Neural progenitor cell (in vitro differentiated cells): ENCODE measurements at regions not wholly inside any gene's neighbourhood (a gene's known extent, or its start where the extent isn't known, plus 50 kb on each side); places are given as distances from the start of the nearest gene placed in this dataset.
A peak's percentile ranks its signal among the peaks of the same experiment; 100 is the strongest.

Source experiments
- DNase-seq: peaks from one replicate; pipeline ENCODE4 v3.0.0-alpha.2; 2016; ENCODE audit warnings: low spot score
- H2AFZ ChIP-seq: fragments of 200-600 bp; sonication (generic); replicated peaks from 2 replicates; pipeline ENCODE4 v1.6.1; 2016; ENCODE audit warnings: antibody characterized with exemption
- H3F3A ChIP-seq: fragments of 200-600 bp; sonication (generic); 2 replicates; pipeline ENCODE4 v1.6.1; 2016; ENCODE audit warnings: antibody characterized with exemption, low read depth
- H3K27ac ChIP-seq: fragments of 200-600 bp; sonication (generic); 2 replicates; pipeline ENCODE4 v1.5.1; 2016; ENCODE audit warnings: mild to moderate bottlenecking
- H3K27me3 ChIP-seq: fragments of 200-600 bp; sonication (generic); 2 replicates; pipeline ENCODE4 v1.6.1; 2016; ENCODE audit warnings: mild to moderate bottlenecking, moderate library complexity
- H3K36me3 ChIP-seq: fragments of 200-600 bp; sonication (generic); 2 replicates; pipeline ENCODE4 v1.5.1; 2016
- H3K4me1 ChIP-seq: fragments of 200-600 bp; sonication (generic); 2 replicates; pipeline ENCODE4 v1.6.1; 2016; ENCODE audit warnings: mixed run types
- H3K4me2 ChIP-seq: fragments of 200-600 bp; sonication (generic); 2 replicates; pipeline ENCODE4 v1.6.1; 2016
- H3K4me3 ChIP-seq: fragments of 200-600 bp; sonication (generic); 2 replicates; pipeline ENCODE4 v1.5.1; 2016
- H3K79me2 ChIP-seq: fragments of 200-600 bp; sonication (generic); 2 replicates; pipeline ENCODE4 v1.6.1; 2016; ENCODE audit warnings: low read depth
- H3K9ac ChIP-seq: fragments of 200-600 bp; sonication (generic); 2 replicates; pipeline ENCODE4 v1.6.1; 2016
- H3K9me3 ChIP-seq: fragments of 200-600 bp; sonication (generic); 2 replicates; pipeline ENCODE4 v1.5.1; 2016; ENCODE audit warnings: low read depth
- H4K20me1 ChIP-seq: fragments of 200-600 bp; sonication (generic); 2 replicates; pipeline ENCODE4 v1.6.1; 2016; ENCODE audit warnings: low read depth
- H3K27ac Mint-ChIP-seq: 3 replicates; pipeline ENCODE4 v1.8.0; 2021; ENCODE audit warnings: mixed read lengths
- H3K27me3 Mint-ChIP-seq: 2 replicates; pipeline ENCODE4 v1.8.0; 2022; ENCODE audit warnings: low read depth, mild to moderate bottlenecking, inconsistent platforms, moderate library complexity, mixed read lengths; ENCODE audit not compliant: insufficient read depth
- H3K36me3 Mint-ChIP-seq: 3 replicates; pipeline ENCODE4 v1.8.0; 2021; ENCODE audit warnings: mixed read lengths
- H3K4me1 Mint-ChIP-seq: 3 replicates; pipeline ENCODE4 v1.8.0; 2021; ENCODE audit warnings: mixed read lengths
- H3K4me3 Mint-ChIP-seq: 3 replicates; pipeline ENCODE4 v1.8.0; 2021; ENCODE audit warnings: mild to moderate bottlenecking, moderate library complexity, mixed read lengths
- H3K9me3 Mint-ChIP-seq: 3 replicates; pipeline ENCODE4 v1.8.0; 2020; ENCODE audit warnings: mixed read lengths
- EZH2 ChIP-seq: fragments of 200-600 bp; sonication (generic); IDR thresholded peaks from 2 replicates; pipeline ENCODE4 v1.6.1; 2017; ENCODE audit warnings: antibody characterized with exemption, mild to moderate bottlenecking, moderate library complexity
- EZH2phosphoT487 ChIP-seq: fragments of 200-600 bp; sonication (generic); IDR thresholded peaks from 2 replicates; pipeline ENCODE4 v1.6.1; 2017; ENCODE audit warnings: antibody characterized with exemption
- TF ChIP-seq, protein P1 (sequence below): fragments of 200-600 bp; sonication (generic); IDR thresholded peaks from 2 replicates; pipeline ENCODE4 v1.5.1; 2017; ENCODE audit warnings: antibody characterized with exemption, mild to moderate bottlenecking

DNA sequence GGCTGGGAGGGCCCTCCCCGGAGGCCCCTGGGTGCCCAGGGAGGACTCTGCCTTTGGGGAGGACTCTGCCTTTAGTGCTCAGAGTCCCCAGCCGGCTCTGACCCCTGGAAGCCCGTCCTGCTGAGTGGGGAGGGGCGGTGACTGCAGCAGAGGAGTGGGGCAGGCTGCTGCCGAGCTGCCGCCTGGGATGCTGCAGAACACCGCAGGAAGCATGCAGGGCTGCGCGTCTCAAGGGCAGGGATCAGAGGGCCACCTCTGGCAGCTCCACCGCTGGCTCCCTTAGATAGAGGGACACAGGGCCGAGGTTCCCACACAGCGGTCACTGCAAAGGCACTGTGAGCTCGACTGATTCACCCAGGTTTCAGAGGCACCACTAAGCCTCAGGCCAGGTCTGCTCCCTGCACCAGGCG is 82.2 kb upstream of the GATA5 start:
- H3K4me3 ChIP-seq: no peak overlapping the region
- H3K4me2 ChIP-seq: no peak overlapping the region
- peak overlapping the region; percentile 83 for H3K27ac Mint-ChIP-seq
- H3K4me1 Mint-ChIP-seq: peaks cover 33% of the 10 kb centered on the region
- no peak overlapping the region for H3K4me3 Mint-ChIP-seq
- peaks cover 14% of the 10 kb centered on the region for H3K27me3 ChIP-seq
- peaks cover 3% of the 10 kb centered on the region for H3K4me1 ChIP-seq
- H3K36me3 ChIP-seq: no peaks in the 10 kb centered on the region
- no peak for DNase-seq
- H3K79me2 ChIP-seq: no peaks in the 10 kb centered on the region
- H3K36me3 Mint-ChIP-seq: no peaks in the 10 kb centered on the region
- no peak overlapping the region for H3K9ac ChIP-seq
- H4K20me1 ChIP-seq: no peaks in the 10 kb centered on the region
- no peaks in the 10 kb centered on the region for H3K9me3 Mint-ChIP-seq
- H3F3A ChIP-seq: no peaks in the 10 kb centered on the region
- no peaks in the 10 kb centered on the region for H3K9me3 ChIP-seq
- H2AFZ ChIP-seq: no peak overlapping the region
- no peak overlapping the region for H3K27ac ChIP-seq
- TF ChIP-seq, protein P1, sequence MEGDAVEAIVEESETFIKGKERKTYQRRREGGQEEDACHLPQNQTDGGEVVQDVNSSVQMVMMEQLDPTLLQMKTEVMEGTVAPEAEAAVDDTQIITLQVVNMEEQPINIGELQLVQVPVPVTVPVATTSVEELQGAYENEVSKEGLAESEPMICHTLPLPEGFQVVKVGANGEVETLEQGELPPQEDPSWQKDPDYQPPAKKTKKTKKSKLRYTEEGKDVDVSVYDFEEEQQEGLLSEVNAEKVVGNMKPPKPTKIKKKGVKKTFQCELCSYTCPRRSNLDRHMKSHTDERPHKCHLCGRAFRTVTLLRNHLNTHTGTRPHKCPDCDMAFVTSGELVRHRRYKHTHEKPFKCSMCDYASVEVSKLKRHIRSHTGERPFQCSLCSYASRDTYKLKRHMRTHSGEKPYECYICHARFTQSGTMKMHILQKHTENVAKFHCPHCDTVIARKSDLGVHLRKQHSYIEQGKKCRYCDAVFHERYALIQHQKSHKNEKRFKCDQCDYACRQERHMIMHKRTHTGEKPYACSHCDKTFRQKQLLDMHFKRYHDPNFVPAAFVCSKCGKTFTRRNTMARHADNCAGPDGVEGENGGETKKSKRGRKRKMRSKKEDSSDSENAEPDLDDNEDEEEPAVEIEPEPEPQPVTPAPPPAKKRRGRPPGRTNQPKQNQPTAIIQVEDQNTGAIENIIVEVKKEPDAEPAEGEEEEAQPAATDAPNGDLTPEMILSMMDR: no peak
- TF ChIP-seq EZH2: no peak
- no peak for TF ChIP-seq EZH2phosphoT487
- H3K27me3 Mint-ChIP-seq: peaks cover 17% of the 10 kb centered on the region

DNA sequence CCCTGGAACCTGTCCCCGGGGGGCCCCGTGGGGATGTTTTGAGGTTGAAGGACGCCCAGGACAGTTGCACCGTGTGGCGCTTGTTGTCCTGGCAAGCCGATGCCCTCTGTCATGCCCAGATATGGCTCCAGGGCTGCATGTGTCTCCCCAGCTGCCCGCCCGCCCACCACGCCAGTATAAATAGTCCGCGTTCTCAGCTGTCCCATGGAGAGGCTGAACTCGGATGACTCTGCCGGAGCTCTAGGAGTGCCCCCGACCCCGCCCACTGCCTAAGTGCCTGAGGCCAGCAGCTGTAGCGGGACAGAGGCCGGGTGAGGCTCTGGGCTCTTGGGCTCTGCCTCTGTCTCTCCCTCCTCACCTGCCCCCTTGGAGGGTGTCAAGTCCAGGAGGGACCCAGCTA is 83.0 kb upstream of the GATA5 start:
- Mint-ChIP-seq H3K27me3 (peaks cover 17% of the 10 kb centered on the region), H3K27ac (no peak overlapping the region), H3K4me1 (peaks cover 31% of the 10 kb centered on the region), H3K4me3 (no peak overlapping the region), H3K36me3 (no peaks in the 10 kb centered on the region), H3K9me3 (no peaks in the 10 kb centered on the region)
- DNase-seq: no peak
- H3K27me3 ChIP-seq: peaks cover 6% of the 10 kb centered on the region
- TF ChIP-seq EZH2: no peak
- TF ChIP-seq EZH2phosphoT487: no peak
- TF ChIP-seq, protein P1: no peak
- H3K9me3 ChIP-seq: no peaks in the 10 kb centered on the region
- no peaks in the 10 kb centered on the region for H3K36me3 ChIP-seq
- peaks cover 3% of the 10 kb centered on the region for H3K4me1 ChIP-seq
- no peak overlapping the region for H3K4me3 ChIP-seq
- no peaks in the 10 kb centered on the region for H4K20me1 ChIP-seq
- H3F3A ChIP-seq: no peaks in the 10 kb centered on the region
- H3K79me2 ChIP-seq: no peaks in the 10 kb centered on the region
- H2AFZ ChIP-seq: no peak overlapping the region
- H3K9ac ChIP-seq: no peak overlapping the region
- no peak overlapping the region for H3K4me2 ChIP-seq
- no peak overlapping the region for H3K27ac ChIP-seq

- Mint-ChIP-seq H3K9me3 (no peaks in the 10 kb centered on the region), H3K4me3 (no peak overlapping the region), H3K36me3 (no peaks in the 10 kb centered on the region), H3K4me1 (peaks cover 26% of the 10 kb centered on the region), H3K27me3 (peaks cover 13% of the 10 kb centered on the region), H3K27ac (no peak overlapping the region)
- H3K4me2 ChIP-seq: no peak overlapping the region
- no peak overlapping the region for H3K9ac ChIP-seq
- no peaks in the 10 kb centered on the region for H3K27me3 ChIP-seq
- no peaks in the 10 kb centered on the region for H3K79me2 ChIP-seq
- no peaks in the 10 kb centered on the region for H3K9me3 ChIP-seq
- H3K4me1 ChIP-seq: peaks cover 3% of the 10 kb centered on the region
- H2AFZ ChIP-seq: no peak overlapping the region
- H3K36me3 ChIP-seq: no peaks in the 10 kb centered on the region
- no peak for DNase-seq
- H3K4me3 ChIP-seq: no peak overlapping the region
- no peaks in the 10 kb centered on the region for H3F3A ChIP-seq
- no peaks in the 10 kb centered on the region for H4K20me1 ChIP-seq
- H3K27ac ChIP-seq: no peak overlapping the region
- TF ChIP-seq, protein P1: no peak
- TF ChIP-seq EZH2 (no peak), EZH2phosphoT487 (no peak)
Observed at GRCh38 chr20:62560162-62560561, 82.1 kb upstream of the SLCO4A1 start.
